ENCODE measurements at regions not wholly inside any gene's neighbourhood (a gene's known extent, or its start where the extent isn't known, plus 50 kb on each side); places are given as distances from the start of the nearest gene placed in this dataset.

DNA sequence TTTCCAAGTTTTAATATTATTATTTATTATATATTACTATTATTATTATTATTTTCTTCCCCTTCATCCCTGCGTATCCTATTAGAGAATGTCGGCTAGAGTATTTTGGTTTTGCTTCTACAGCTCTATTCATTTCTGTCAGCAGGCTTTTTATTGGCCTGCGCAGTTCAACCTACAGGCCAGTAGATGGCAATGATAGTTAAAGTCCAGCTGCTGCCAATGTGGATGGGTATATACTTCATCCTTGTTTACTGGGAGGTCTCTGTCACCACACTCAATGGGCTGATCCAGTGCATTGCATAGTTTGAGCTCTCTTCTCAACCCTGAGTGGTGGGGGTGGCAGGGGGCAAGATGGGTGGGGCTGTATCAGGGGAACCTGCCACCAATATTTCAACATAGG is 799.8 kb downstream of the NSUN3 start (continued):
- TF ChIP-seq, protein P1, sequence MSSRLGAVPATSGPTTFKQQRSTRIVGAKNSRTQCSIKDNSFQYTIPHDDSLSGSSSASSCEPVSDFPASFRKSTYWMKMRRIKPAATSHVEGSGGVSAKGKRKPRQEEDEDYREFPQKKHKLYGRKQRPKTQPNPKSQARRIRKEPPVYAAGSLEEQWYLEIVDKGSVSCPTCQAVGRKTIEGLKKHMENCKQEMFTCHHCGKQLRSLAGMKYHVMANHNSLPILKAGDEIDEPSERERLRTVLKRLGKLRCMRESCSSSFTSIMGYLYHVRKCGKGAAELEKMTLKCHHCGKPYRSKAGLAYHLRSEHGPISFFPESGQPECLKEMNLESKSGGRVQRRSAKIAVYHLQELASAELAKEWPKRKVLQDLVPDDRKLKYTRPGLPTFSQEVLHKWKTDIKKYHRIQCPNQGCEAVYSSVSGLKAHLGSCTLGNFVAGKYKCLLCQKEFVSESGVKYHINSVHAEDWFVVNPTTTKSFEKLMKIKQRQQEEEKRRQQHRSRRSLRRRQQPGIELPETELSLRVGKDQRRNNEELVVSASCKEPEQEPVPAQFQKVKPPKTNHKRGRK (CRISPR knock-in tag; IDR thresholded peaks at IDR 0.05; ENCODE audit: borderline replicate concordance) = no peak
- TF ChIP-seq ZNF232 (CRISPR knock-in tag; IDR thresholded peaks at IDR 0.05) (no peak), KAT7 (CRISPR knock-in tag; IDR thresholded peaks at IDR 0.05; ENCODE audit: borderline replicate concordance) (no peak)
- TF ChIP-seq, protein P2, sequence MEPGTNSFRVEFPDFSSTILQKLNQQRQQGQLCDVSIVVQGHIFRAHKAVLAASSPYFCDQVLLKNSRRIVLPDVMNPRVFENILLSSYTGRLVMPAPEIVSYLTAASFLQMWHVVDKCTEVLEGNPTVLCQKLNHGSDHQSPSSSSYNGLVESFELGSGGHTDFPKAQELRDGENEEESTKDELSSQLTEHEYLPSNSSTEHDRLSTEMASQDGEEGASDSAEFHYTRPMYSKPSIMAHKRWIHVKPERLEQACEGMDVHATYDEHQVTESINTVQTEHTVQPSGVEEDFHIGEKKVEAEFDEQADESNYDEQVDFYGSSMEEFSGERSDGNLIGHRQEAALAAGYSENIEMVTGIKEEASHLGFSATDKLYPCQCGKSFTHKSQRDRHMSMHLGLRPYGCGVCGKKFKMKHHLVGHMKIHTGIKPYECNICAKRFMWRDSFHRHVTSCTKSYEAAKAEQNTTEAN (CRISPR knock-in tag; IDR thresholded peaks at IDR 0.05) = no peak
- TF ChIP-seq, protein P3, sequence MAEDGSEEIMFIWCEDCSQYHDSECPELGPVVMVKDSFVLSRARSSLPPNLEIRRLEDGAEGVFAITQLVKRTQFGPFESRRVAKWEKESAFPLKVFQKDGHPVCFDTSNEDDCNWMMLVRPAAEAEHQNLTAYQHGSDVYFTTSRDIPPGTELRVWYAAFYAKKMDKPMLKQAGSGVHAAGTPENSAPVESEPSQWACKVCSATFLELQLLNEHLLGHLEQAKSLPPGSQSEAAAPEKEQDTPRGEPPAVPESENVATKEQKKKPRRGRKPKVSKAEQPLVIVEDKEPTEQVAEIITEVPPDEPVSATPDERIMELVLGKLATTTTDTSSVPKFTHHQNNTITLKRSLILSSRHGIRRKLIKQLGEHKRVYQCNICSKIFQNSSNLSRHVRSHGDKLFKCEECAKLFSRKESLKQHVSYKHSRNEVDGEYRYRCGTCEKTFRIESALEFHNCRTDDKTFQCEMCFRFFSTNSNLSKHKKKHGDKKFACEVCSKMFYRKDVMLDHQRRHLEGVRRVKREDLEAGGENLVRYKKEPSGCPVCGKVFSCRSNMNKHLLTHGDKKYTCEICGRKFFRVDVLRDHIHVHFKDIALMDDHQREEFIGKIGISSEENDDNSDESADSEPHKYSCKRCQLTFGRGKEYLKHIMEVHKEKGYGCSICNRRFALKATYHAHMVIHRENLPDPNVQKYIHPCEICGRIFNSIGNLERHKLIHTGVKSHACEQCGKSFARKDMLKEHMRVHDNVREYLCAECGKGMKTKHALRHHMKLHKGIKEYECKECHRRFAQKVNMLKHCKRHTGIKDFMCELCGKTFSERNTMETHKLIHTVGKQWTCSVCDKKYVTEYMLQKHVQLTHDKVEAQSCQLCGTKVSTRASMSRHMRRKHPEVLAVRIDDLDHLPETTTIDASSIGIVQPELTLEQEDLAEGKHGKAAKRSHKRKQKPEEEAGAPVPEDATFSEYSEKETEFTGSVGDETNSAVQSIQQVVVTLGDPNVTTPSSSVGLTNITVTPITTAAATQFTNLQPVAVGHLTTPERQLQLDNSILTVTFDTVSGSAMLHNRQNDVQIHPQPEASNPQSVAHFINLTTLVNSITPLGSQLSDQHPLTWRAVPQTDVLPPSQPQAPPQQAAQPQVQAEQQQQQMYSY (CRISPR knock-in tag; IDR thresholded peaks at IDR 0.05) = no peak
- TF ChIP-seq, protein P4, sequence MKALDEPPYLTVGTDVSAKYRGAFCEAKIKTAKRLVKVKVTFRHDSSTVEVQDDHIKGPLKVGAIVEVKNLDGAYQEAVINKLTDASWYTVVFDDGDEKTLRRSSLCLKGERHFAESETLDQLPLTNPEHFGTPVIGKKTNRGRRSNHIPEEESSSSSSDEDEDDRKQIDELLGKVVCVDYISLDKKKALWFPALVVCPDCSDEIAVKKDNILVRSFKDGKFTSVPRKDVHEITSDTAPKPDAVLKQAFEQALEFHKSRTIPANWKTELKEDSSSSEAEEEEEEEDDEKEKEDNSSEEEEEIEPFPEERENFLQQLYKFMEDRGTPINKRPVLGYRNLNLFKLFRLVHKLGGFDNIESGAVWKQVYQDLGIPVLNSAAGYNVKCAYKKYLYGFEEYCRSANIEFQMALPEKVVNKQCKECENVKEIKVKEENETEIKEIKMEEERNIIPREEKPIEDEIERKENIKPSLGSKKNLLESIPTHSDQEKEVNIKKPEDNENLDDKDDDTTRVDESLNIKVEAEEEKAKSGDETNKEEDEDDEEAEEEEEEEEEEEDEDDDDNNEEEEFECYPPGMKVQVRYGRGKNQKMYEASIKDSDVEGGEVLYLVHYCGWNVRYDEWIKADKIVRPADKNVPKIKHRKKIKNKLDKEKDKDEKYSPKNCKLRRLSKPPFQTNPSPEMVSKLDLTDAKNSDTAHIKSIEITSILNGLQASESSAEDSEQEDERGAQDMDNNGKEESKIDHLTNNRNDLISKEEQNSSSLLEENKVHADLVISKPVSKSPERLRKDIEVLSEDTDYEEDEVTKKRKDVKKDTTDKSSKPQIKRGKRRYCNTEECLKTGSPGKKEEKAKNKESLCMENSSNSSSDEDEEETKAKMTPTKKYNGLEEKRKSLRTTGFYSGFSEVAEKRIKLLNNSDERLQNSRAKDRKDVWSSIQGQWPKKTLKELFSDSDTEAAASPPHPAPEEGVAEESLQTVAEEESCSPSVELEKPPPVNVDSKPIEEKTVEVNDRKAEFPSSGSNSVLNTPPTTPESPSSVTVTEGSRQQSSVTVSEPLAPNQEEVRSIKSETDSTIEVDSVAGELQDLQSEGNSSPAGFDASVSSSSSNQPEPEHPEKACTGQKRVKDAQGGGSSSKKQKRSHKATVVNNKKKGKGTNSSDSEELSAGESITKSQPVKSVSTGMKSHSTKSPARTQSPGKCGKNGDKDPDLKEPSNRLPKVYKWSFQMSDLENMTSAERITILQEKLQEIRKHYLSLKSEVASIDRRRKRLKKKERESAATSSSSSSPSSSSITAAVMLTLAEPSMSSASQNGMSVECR (CRISPR knock-in tag; IDR thresholded peaks at IDR 0.05; ENCODE audit: borderline replicate concordance) = no peak

DNA sequence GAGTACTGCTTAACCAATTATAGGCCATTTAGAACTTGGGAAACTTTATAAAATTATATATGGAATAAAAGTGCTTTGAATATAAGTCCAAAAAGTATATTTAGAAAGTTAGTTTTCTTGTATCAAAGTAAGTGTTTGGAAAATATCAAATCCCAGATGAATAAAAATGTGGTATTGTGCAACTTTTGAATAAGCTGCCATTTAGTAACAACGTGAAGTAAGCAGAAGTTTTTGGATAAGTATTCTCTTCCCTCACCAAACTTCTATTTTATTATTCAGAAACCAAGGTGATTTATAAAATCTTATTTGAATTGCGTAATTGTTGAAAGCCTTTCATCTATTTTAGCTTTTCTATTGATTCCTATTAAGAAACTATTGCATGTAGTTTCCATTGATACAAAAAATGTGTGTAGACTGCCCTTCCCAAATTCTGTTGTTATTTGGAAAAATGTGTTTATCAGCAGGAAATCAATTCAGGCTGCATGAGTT is 806.2 kb downstream of the NSUN3 start:
- no peak for ATAC-seq
- H3K27ac Mint-ChIP-seq = no peak overlapping the region
- no peak overlapping the region for H3K4me3 Mint-ChIP-seq
- peaks cover 37% of the 10 kb centered on the region for H3K9me3 Mint-ChIP-seq
- CTCF ChIA-PET = no interaction called here
- DNase-seq (ENCODE audit: low spot score) = no peak
- no peaks in the 10 kb centered on the region for H3K27me3 Mint-ChIP-seq (ENCODE audit: low read depth)
- H3K4me1 Mint-ChIP-seq = no peaks in the 10 kb centered on the region
- POLR2A ChIA-PET = no interaction called here
- H3K36me3 Mint-ChIP-seq = peaks cover 25% of the 10 kb centered on the region
- TF ChIP-seq, protein P5, sequence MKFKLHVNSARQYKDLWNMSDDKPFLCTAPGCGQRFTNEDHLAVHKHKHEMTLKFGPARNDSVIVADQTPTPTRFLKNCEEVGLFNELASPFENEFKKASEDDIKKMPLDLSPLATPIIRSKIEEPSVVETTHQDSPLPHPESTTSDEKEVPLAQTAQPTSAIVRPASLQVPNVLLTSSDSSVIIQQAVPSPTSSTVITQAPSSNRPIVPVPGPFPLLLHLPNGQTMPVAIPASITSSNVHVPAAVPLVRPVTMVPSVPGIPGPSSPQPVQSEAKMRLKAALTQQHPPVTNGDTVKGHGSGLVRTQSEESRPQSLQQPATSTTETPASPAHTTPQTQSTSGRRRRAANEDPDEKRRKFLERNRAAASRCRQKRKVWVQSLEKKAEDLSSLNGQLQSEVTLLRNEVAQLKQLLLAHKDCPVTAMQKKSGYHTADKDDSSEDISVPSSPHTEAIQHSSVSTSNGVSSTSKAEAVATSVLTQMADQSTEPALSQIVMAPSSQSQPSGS (CRISPR knock-in tag; IDR thresholded peaks at IDR 0.05; ENCODE audit: borderline replicate concordance, low read depth) = no peak
- TF ChIP-seq, protein P6, sequence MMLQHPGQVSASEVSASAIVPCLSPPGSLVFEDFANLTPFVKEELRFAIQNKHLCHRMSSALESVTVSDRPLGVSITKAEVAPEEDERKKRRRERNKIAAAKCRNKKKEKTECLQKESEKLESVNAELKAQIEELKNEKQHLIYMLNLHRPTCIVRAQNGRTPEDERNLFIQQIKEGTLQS (CRISPR knock-in tag; conservative IDR thresholded peaks at IDR 0.05) = no peak
- TF ChIP-seq, protein P7, sequence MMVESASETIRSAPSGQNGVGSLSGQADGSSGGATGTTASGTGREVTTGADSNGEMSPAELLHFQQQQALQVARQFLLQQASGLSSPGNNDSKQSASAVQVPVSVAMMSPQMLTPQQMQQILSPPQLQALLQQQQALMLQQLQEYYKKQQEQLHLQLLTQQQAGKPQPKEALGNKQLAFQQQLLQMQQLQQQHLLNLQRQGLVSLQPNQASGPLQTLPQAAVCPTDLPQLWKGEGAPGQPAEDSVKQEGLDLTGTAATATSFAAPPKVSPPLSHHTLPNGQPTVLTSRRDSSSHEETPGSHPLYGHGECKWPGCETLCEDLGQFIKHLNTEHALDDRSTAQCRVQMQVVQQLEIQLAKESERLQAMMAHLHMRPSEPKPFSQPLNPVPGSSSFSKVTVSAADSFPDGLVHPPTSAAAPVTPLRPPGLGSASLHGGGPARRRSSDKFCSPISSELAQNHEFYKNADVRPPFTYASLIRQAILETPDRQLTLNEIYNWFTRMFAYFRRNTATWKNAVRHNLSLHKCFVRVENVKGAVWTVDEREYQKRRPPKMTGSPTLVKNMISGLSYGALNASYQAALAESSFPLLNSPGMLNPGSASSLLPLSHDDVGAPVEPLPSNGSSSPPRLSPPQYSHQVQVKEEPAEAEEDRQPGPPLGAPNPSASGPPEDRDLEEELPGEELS (CRISPR knock-in tag; IDR thresholded peaks at IDR 0.05) = no peak
- TF ChIP-seq ZNF263 (CRISPR knock-in tag; IDR thresholded peaks at IDR 0.05; ENCODE audit: low read depth) (no peak), MXD4 (CRISPR knock-in tag; IDR thresholded peaks at IDR 0.05; ENCODE audit: borderline replicate concordance) (no peak), ZBTB21 (CRISPR knock-in tag; IDR thresholded peaks at IDR 0.05; ENCODE audit: borderline replicate concordance) (no peak), CREM (CRISPR knock-in tag; IDR thresholded peaks at IDR 0.05) (no peak), NFE2L1 (CRISPR knock-in tag; IDR thresholded peaks at IDR 0.05) (no peak)
- TF ChIP-seq, protein P8, sequence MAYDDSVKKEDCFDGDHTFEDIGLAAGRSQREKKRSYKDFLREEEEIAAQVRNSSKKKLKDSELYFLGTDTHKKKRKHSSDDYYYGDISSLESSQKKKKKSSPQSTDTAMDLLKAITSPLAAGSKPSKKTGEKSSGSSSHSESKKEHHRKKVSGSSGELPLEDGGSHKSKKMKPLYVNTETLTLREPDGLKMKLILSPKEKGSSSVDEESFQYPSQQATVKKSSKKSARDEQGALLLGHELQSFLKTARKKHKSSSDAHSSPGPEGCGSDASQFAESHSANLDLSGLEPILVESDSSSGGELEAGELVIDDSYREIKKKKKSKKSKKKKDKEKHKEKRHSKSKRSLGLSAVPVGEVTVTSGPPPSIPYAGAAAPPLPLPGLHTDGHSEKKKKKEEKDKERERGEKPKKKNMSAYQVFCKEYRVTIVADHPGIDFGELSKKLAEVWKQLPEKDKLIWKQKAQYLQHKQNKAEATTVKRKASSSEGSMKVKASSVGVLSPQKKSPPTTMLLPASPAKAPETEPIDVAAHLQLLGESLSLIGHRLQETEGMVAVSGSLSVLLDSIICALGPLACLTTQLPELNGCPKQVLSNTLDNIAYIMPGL (CRISPR knock-in tag; IDR thresholded peaks at IDR 0.05) = no peak
- TF ChIP-seq, protein P9, sequence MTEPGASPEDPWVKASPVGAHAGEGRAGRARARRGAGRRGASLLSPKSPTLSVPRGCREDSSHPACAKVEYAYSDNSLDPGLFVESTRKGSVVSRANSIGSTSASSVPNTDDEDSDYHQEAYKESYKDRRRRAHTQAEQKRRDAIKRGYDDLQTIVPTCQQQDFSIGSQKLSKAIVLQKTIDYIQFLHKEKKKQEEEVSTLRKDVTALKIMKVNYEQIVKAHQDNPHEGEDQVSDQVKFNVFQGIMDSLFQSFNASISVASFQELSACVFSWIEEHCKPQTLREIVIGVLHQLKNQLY (CRISPR knock-in tag; IDR thresholded peaks at IDR 0.05) = no peak
- TF ChIP-seq, protein P10, sequence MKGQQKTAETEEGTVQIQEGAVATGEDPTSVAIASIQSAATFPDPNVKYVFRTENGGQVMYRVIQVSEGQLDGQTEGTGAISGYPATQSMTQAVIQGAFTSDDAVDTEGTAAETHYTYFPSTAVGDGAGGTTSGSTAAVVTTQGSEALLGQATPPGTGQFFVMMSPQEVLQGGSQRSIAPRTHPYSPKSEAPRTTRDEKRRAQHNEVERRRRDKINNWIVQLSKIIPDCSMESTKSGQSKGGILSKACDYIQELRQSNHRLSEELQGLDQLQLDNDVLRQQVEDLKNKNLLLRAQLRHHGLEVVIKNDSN (CRISPR knock-in tag; IDR thresholded peaks at IDR 0.05) = no peak

All from WTC11 (cell line).